GM19463 (cell line): ENCODE measurements at regions not wholly inside any gene's neighbourhood (a gene's known extent, or its start where the extent isn't known, plus 50 kb on each side); places are given as distances from the start of the nearest gene placed in this dataset.
"Not testable (repeated sequence)": the region's sequence is repeated elsewhere in the genome, so short reads cannot be mapped to it uniquely, and the experiment has no call there.

Experiments used
- ATAC-seq: cut with Tn5 transposase; IDR thresholded peaks from one replicate; pipeline ENCODE4 v1.9.1; 2021; ENCODE audit warnings: mild to moderate bottlenecking, moderate library complexity; ENCODE audit not compliant: unreplicated experiment

GRCh38 chr17:31798205-31798724 lies 60.8 kb downstream of the COPRS start:
- no peak for ATAC-seq

- ATAC-seq: not testable (repeated sequence)
Measured at GRCh38 chr17:31795941-31796340, 63.1 kb downstream of the COPRS start.

DNA sequence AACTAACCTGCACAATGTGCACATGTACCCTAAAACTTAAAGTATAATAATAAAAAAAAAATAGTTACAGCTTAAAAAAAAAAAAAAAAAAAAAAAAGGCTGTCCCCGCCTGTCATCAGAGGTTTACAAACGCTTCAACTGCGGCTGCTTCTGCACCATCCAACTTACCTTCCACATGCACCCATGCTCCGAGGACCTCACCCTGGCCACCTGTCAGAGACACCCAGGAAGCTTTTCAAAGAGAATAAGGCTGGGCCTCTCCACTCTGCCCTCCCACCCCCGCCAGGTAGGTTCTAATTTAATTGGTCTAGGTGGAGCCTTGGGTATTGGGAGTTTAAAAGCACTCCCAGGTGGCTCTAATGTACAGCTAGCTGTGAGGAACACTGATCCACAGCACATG lies 64.9 kb downstream of the COPRS start:
- ATAC-seq: no peak

DNA sequence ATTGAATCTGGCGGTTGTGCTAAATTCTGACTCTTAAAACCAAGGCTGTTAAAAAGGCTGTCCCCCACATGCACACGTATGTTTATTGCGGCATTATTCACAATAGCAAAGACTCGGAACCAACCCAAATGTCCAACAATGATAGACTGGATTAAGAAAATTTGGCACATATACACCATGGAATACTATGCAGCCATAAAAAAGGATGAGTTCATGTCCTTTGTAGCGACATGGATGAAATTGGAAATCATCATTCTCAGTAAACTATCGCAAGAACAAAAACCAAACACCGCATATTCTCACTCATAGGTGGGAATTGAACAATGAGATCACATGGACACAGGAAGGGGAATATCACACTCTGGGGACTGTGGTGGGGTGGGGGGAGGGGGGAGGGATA lies 65.4 kb downstream of the COPRS start:
- ATAC-seq: not testable (repeated sequence)

DNA sequence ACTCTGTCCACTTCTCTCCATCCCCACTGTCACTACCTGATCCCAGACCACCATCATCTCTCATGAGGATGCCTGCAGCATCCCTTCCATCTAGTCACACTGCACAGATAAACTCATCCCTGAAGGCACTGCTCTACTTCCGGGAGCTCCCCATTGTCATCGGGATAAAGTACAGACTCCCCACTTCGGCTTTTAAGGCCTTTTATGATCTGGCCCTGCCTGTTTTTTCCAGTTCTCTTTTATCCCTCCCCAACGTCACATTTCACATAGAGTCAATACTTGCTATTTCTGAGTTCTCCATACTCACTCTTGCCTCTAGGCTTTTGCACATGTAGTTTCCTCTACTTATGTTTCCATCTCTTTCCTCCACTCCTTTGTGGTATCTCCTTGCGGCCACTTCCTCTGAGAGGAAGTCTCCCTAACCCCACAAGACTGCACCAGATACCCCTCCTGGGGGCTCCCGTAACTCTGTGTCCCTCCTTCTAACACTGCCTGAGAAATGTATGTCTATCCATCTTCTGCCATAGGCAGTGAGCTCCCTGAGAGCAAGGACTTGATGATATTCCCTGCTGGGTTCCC lies 66.9 kb downstream of the COPRS start:
- no peak for ATAC-seq

- ATAC-seq: no peak
Measured at GRCh38 chr17:31789707-31790505, 69.1 kb downstream of the COPRS start.

- no peak for ATAC-seq
Measured at GRCh38 chr17:31788956-31789355, 70.1 kb downstream of the COPRS start.

DNA sequence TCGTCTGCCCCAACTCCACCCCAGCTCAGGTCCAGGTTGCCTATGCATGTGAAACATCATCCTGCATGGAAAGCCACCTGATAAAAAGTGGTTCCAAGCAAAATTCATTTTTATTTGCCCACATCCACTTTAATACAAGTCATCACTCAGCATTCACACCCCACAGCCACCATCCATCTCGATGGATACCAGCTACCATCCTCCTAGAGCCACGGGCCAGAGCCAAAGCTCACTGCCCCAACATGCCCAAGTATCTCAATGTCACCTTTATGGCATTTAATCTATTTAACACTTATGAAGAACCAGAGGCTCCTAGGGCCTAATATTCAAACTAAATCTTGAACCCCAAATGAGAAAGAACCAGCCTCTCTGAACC lies 70.5 kb downstream of the COPRS start:
- ATAC-seq: no peak

DNA sequence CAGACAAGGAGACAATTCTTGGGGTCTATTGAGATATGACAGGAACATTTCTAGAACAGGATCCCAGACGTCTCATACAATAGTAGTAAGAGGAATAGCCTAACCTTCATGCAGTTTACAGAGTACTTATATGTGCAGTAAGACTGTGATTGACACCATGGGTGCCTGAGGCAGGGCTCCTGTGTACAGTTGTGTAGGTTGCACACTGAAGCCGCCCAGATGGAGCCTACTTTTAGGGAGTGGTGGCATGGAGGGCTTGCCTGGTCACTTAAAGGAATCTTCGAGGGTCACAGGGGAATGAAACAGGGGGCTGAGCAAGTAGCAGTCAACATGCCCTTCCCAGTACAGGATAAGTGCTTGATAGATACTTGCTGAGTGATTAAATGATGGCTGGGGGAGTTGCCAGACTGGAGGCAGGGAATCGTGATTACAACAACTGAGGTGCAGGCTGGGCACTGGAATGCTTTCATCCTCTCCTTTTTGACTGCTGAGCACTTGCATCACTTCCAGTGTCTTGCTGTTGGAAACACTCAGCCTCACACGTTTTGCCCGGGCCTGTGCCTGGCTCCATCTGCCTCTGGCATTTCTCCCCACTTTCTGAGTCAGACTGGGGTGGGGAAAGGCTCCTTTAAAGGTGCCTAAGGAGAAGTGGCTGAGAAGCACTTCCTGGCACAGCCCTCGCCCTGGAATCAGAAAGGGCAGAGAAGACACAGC lies 71.0 kb downstream of the COPRS start:
- ATAC-seq: no peak

DNA sequence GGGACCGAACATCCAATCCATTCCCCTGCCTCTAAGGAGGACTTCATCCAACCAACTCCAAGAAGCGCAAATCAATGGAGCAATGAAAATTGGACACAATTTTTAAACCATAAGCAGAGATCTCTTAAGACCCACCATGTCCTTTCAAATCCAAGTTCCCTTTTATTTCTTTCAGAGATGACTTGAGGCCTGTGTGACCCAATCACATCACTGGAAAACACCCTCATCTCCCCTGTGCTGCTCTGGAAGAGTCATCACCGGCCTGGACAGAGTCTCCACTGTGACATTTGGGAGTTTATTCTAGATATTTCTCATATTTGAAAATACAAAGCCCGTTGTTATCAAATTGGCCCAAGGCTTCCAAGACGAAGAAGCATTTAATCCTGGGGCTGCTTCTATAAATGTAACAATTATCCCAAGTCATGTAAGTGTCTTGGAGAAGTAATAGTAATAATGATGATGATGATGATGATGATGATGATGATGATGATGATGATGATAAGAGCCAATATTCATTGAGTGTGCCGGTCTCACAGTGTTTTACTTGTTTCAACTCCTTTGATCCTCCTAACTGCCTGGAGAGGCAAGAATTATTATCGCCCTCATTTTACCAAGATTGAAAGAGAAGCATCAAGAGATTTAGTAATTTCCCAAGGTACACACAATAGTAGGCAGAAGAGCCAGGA lies 72.1 kb downstream of the COPRS start:
- no peak for ATAC-seq

DNA sequence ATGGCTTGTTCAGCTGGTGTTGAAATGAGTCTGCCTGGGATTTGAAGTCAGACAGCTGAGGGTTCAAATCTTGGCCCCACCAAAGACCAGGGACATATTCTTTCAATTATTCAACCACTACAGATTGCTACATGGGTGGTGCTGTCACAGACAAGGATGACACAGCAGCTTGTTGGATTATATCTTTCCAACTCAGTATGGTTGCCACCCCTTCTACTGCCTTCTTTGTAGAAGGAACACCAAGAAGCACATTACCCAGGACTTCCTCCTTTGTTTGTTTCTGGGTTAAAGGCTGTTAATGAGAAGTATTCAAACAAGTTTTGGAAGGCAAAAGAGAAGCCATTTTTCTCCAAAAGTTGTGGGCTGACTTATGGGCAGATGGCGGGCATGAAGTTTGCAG lies 78.6 kb downstream of the COPRS start:
- no peak for ATAC-seq

GRCh38 chr17:31778523-31778922 lies 80.5 kb downstream of the COPRS start:
- ATAC-seq: no peak

DNA sequence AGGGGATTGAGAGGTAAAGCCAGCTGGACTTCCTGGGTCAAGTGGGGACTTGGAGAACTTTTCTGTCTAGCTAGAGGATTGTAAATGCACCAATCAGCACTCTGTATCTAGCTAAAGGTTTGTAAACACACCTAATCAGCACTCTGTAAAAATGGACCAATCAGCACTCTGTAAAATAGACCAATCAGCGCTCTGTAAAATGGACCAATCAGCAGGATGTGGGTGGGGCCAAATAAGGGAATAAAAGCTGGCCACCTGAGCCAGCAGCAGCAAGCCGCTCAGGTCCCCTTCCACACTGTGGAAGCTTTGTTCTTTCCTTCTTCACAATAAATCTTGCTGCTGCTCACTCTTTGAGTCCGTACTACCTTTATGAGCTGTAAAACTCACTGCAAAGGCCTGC lies 87.7 kb downstream of the COPRS start:
- ATAC-seq: not testable (repeated sequence)

DNA sequence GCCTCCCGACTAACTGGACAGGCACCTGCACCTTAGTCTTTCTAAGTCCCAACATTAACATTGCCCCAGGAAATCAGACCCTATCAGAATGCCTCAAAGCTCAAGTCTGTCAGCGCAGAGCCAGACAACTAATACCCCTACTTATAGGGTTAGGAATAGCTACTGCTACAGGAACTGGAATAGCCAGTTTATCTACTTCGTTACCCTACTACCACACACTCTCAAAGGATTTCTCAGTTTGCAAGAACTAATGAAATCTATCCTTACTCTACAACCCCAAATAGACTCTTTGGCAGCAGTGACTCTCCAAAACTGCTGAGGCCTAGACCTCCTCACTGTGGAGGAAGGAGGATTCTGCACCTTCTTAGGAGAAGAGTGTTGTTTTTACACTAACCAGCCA lies 88.5 kb downstream of the COPRS start:
- not testable (repeated sequence) for ATAC-seq

GRCh38 chr17:31761836-31762510 lies 97.1 kb downstream of the COPRS start:
- ATAC-seq: not testable (repeated sequence)

DNA sequence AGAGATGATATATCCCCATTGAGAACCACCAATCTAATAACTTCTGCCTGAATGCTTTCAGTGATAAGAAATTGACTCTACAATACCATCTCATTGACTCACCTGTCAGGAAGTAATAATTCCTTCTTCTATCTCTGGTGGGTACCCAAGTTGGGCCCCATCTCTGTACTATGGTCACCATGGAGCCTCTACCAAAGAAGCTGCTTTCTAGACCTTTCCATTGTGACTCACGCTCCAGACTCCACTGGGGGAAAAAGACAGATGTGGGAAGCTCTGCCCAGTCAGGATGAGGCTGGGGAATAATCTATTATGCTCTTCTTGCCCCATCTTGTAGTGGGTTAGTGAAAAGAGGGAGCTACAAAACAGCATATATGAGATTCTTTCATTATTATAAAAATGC lies 100.4 kb downstream of the COPRS start:
- ATAC-seq: no peak

GRCh38 chr17:31757097-31757496 lies 101.9 kb downstream of the COPRS start:
- no peak for ATAC-seq

GRCh38 chr17:31754239-31754945 lies 104.7 kb downstream of the COPRS start:
- ATAC-seq: no peak

DNA sequence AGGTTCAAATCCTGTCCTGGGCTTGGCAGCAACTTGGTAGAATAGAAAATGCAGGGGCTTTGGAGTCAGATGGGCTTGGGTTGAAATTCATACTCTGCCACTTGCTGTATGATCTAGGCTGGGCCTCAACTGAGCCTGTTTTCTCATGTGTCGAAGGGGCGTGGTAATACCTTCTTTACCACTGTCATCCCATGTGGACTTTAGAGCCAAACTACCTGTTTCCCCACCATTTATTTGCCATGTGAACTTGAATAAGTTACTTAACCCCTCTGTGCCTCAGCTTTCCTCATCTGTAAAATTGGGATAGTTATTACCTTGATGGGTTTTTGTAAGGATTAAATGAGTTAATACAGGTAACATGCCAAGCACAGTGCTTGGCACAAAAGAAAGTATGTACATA lies 106.0 kb downstream of the COPRS start:
- ATAC-seq: no peak

DNA sequence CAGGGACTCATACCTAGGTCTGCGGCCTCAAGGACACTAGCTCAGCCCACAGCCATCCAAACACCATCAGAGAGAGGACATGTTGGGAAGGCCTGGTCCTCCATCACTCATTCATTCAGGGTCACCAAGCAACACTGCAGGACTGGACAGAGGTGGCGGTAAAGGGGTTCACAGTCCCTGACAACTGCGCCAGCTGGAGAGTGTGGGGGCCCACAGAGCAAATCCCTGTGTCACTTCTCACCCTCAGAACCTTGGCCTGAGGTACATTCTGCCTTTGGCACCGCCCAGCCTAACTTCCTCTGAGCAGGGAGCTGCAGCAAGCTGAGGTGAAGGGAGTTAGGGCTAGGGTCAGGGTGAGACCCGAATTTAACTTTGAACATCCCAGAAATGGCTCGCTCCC lies 106.5 kb downstream of the COPRS start:
- ATAC-seq: no peak
